Lower leg skin (tissue), 4 donors: ENCODE measurements at regions not wholly inside any gene's neighbourhood (a gene's known extent, or its start where the extent isn't known, plus 50 kb on each side); places are given as distances from the start of the nearest gene placed in this dataset.

Experiments used
- DNase-seq, 2 donors: peaks; one replicate each; pipeline ENCODE4 v3.0.0-alpha.2; 2019; ENCODE audit warnings: low spot score in 2 of 2
- H3K4me3 ChIP-seq: fragments of 200-600 bp; sonication (generic); 2 replicates; pipeline ENCODE4 v1.5.1; 2017; ENCODE audit warnings: mild to moderate bottlenecking, low read depth; ENCODE audit not compliant: poor library complexity, severe bottlenecking
- POLR2A ChIP-seq, 2 donors: fragments of 450-650 bp; IDR thresholded peaks; one replicate each; pipeline ENCODE4 v1.6.1; 2016 to 2017; ENCODE audit warnings: antibody characterized with exemption in 2 of 2, mild to moderate bottlenecking in 1 of 2, moderate library complexity in 1 of 2
- WGBS, 2 donors: methylation state at CpG; one replicate each; pipeline ENCODE4 v1.1.5; 2018; 5-methylcytosine and 5-hydroxymethylcytosine counted together
- intact Hi-C: fragments of 100-400 bp; cut with DNase I; formaldehyde crosslinking; loops from one replicate; pipeline ENCODE4 v1.15.0; 2023; ENCODE audit warnings: low total_unique reads
- TF ChIP-seq, protein P1 (sequence below), 3 donors: fragments of 450-650 bp; IDR thresholded peaks; one replicate each; pipeline ENCODE4 v1.5.1; 2016; ENCODE audit warnings: antibody characterized with exemption in 3 of 3, mild to moderate bottlenecking in 3 of 3, moderate library complexity in 2 of 3

DNA sequence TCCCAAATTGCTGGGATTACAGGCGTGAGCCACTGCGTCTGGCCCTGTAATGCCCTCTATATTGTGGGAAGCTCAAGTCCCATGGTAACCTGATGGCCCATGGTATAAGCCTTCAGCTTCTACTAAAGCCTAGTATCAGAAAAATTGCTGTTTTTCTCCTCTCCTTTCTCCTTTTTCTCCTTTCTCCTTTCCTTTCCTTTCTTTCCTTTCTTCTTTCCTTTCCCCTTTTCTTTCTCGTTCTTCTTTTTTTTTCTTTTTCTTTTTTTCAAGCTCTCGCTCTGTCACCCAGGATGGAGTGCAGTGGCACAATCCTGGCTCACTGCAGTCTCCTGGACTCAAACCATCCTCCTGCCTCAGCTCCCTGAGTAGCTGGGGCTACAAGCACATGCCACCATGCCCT is 740.7 kb downstream of the FAM133A start:
- intact Hi-C loops: no loop called here
- no peak for DNase-seq
- WGBS, 2 donors: 79 to 90% methylated on average over 4 of the region's 4 CpGs
- TF ChIP-seq, protein P1, sequence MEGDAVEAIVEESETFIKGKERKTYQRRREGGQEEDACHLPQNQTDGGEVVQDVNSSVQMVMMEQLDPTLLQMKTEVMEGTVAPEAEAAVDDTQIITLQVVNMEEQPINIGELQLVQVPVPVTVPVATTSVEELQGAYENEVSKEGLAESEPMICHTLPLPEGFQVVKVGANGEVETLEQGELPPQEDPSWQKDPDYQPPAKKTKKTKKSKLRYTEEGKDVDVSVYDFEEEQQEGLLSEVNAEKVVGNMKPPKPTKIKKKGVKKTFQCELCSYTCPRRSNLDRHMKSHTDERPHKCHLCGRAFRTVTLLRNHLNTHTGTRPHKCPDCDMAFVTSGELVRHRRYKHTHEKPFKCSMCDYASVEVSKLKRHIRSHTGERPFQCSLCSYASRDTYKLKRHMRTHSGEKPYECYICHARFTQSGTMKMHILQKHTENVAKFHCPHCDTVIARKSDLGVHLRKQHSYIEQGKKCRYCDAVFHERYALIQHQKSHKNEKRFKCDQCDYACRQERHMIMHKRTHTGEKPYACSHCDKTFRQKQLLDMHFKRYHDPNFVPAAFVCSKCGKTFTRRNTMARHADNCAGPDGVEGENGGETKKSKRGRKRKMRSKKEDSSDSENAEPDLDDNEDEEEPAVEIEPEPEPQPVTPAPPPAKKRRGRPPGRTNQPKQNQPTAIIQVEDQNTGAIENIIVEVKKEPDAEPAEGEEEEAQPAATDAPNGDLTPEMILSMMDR (IDR thresholded peaks at IDR 0.05): no peak
- no peak for TF ChIP-seq POLR2A (IDR thresholded peaks at IDR 0.05)
- H3K4me3 ChIP-seq: no peak overlapping the region

DNA sequence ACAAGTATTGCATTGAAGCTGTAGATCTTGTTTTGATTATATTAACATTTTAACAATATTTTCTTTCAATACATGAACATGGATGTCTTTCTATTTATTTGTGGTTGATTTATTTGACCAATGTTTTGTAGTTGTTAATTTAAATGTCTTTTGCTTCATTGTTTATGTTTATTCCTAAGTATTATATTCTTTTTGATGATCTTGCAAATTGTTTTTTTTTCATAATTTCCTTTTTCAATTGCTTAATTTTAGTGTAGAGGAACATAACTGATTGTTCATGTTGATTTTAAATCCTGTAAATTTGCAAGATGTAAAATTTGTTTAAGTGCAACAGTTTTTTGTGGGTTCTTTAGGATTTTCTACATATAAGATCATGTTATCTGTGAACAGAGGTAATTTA is 744.1 kb downstream of the FAM133A start:
- TF ChIP-seq POLR2A (IDR thresholded peaks at IDR 0.05): no peak
- TF ChIP-seq, protein P1 (IDR thresholded peaks at IDR 0.05): no peak
- DNase-seq: no peak
- intact Hi-C loops: no loop called here
- H3K4me3 ChIP-seq: no peak overlapping the region

- 88 to 89% methylated on average over 3 of the region's 3 CpGs for WGBS, 2 donors
- H3K4me3 ChIP-seq: no peak overlapping the region
- DNase-seq: no peak
- intact Hi-C loops: no loop called here
- no peak for TF ChIP-seq POLR2A (IDR thresholded peaks at IDR 0.05)
- TF ChIP-seq, protein P1 (IDR thresholded peaks at IDR 0.05): no peak
These were observed 750.5 kb downstream of the FAM133A start for GRCh38 chrX:94424456-94424855.

DNA sequence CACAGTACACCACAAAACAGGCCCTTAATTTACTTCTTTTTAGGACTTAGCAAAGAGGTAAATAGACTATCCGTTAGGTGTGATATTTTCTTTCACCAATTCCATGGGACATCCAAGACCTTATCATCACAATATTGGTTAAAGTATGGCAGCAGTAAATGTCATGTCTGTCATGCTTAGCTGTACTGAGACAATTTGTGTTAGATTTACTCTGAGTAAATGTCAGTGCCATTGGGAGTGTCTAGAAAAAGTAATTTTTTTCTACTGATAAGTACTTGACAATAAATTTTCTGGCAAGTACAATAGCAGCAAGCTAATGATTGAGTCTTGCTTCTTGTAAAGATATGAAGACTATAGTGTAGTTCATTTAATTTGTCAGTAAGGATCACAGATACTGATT is 756.1 kb downstream of the FAM133A start:
- no peak overlapping the region for H3K4me3 ChIP-seq
- TF ChIP-seq, protein P1 (IDR thresholded peaks at IDR 0.05): no peak
- no peak for TF ChIP-seq POLR2A (IDR thresholded peaks at IDR 0.05)
- 84 to 96% methylated on average over 1 of the region's 1 CpG for WGBS, 2 donors
- no peak for DNase-seq
- intact Hi-C loops: no loop called here

GRCh38 chrX:94435799-94436198 is 761.8 kb downstream of the FAM133A start:
- DNase-seq: no peak
- WGBS, 2 donors: 32 to 49% methylated on average over 4 of the region's 4 CpGs
- TF ChIP-seq POLR2A (IDR thresholded peaks at IDR 0.05): no peak
- TF ChIP-seq, protein P1 (IDR thresholded peaks at IDR 0.05): no peak
- no peak overlapping the region for H3K4me3 ChIP-seq
- intact Hi-C loops: no loop called here

- 53 to 60% methylated on average over 3 of the region's 3 CpGs for WGBS, 2 donors
- intact Hi-C loops: no loop called here
These were observed 780.2 kb downstream of the FAM133A start for GRCh38 chrX:94454159-94454558.

More at GRCh38 chrX:94454159-94454558, 780.2 kb downstream of the FAM133A start:
- TF ChIP-seq, protein P1 (IDR thresholded peaks at IDR 0.05): no peak
- TF ChIP-seq POLR2A (IDR thresholded peaks at IDR 0.05): no peak
- H3K4me3 ChIP-seq: no peak overlapping the region
- DNase-seq: no peak
